Peyer's patch (tissue), 4 donors: ENCODE measurements at regions not wholly inside any gene's neighbourhood (a gene's known extent, or its start where the extent isn't known, plus 50 kb on each side); places are given as distances from the start of the nearest gene placed in this dataset.

Source experiments
- DNase-seq, 3 donors: peaks; one replicate each; pipeline ENCODE4 v3.0.0-alpha.2; 2017 to 2019
- H3K27ac ChIP-seq, 4 donors: fragments of 200-600 bp; sonication (generic); one replicate each; pipeline ENCODE4 v1.5.1; 2016 to 2019
- H3K27me3 ChIP-seq, 2 donors: fragments of 200-600 bp; sonication (generic); one replicate each; pipeline ENCODE4 v1.5.1; 2019
- H3K36me3 ChIP-seq, 3 donors: fragments of 200-600 bp; sonication (generic); one replicate each; pipeline ENCODE4 v1.5.1; 2016 to 2019
- H3K4me1 ChIP-seq, 4 donors: fragments of 200-600 bp; sonication (generic); one replicate each; pipeline ENCODE4 v1.5.1; 2016 to 2019
- H3K4me3 ChIP-seq, 4 donors: fragments of 200-600 bp; sonication (generic); 1 replicate in 3 of 4; 2 replicates in 1 of 4; pipeline ENCODE4 v1.5.1; 2016 to 2019; ENCODE audit warnings: mild to moderate bottlenecking in 1 of 4
- H3K9me3 ChIP-seq, 4 donors: fragments of 200-600 bp; sonication (generic); one replicate each; pipeline ENCODE4 v1.5.1; 2016 to 2019; ENCODE audit warnings: mild to moderate bottlenecking in 1 of 4
- CTCF ChIP-seq, 6 experiments: fragments of 450-650 bp in 4 of 6; fragments of 200-600 bp in 2 of 6; sonication (generic) in 1 of 6; IDR thresholded peaks; one replicate each; pipeline ENCODE4 v1.5.1; 2017 to 2019; ENCODE audit warnings: antibody characterized with exemption in 6 of 6, mild to moderate bottlenecking in 3 of 6, moderate library complexity in 1 of 6
- POLR2A ChIP-seq, 2 donors: fragments of 450-650 bp; IDR thresholded peaks; one replicate each; pipeline ENCODE4 v1.5.1; 2017; ENCODE audit warnings: antibody characterized with exemption in 2 of 2, mild to moderate bottlenecking in 2 of 2, moderate library complexity in 2 of 2

GRCh38 chr12:68454892-68455291 is 122.7 kb upstream of the MDM1 start:
- Histone ChIP-seq H3K9me3 (no peaks in the 10 kb centered on the region), H3K4me1 (peaks cover 0 to 24% (median 10%) of the 10 kb centered on the region in 4 donors), H3K36me3 (no peaks in the 10 kb centered on the region), H3K27me3 (no peaks in the 10 kb centered on the region), H3K27ac (no peak overlapping the region), H3K4me3 (no peak overlapping the region)
- no peak for DNase-seq
- no peak for TF ChIP-seq CTCF (IDR thresholded peaks at IDR 0.05)
- TF ChIP-seq POLR2A (IDR thresholded peaks at IDR 0.05), result no peak

GRCh38 chr12:68455691-68456345 is 123.7 kb upstream of the MDM1 start:
- Histone ChIP-seq H3K4me3 (no peak overlapping the region), H3K27ac (peak overlapping the region in 1 of 4 donors; percentile 22), H3K27me3 (no peaks in the 10 kb centered on the region), H3K4me1 (peaks cover 0 to 20% (median 10%) of the 10 kb centered on the region in 4 donors), H3K9me3 (no peaks in the 10 kb centered on the region), H3K36me3 (no peaks in the 10 kb centered on the region)
- DNase-seq, result no peak
- TF ChIP-seq POLR2A (IDR thresholded peaks at IDR 0.05) (no peak), CTCF (IDR thresholded peaks at IDR 0.05) (no peak)

GRCh38 chr12:68458866-68459265 is 126.7 kb upstream of the MDM1 start:
- no peaks in the 10 kb centered on the region for H3K36me3 ChIP-seq
- H3K4me1 ChIP-seq, result peaks cover 0 to 12% (median 5%) of the 10 kb centered on the region in 4 donors
- H3K27me3 ChIP-seq, result no peaks in the 10 kb centered on the region
- H3K9me3 ChIP-seq, result no peaks in the 10 kb centered on the region
- H3K4me3 ChIP-seq, result no peak overlapping the region
- no peak for DNase-seq
- no peak overlapping the region for H3K27ac ChIP-seq
- TF ChIP-seq CTCF (IDR thresholded peaks at IDR 0.05), result no peak
- no peak for TF ChIP-seq POLR2A (IDR thresholded peaks at IDR 0.05)

- no peak overlapping the region for H3K27ac ChIP-seq
- no peaks in the 10 kb centered on the region for H3K27me3 ChIP-seq
- TF ChIP-seq CTCF (IDR thresholded peaks at IDR 0.05), result no peak
- TF ChIP-seq POLR2A (IDR thresholded peaks at IDR 0.05), result no peak
Observed at GRCh38 chr12:68460236-68460635, 128.1 kb upstream of the MDM1 start.

GRCh38 chr12:68461645-68462044 is 129.5 kb upstream of the MDM1 start:
- Histone ChIP-seq H3K27ac (no peak overlapping the region), H3K27me3 (no peaks in the 10 kb centered on the region), H3K36me3 (no peaks in the 10 kb centered on the region), H3K4me3 (no peak overlapping the region), H3K9me3 (no peaks in the 10 kb centered on the region), H3K4me1 (no peaks in the 10 kb centered on the region)
- no peak for DNase-seq
- TF ChIP-seq CTCF (IDR thresholded peaks at IDR 0.05) (no peak), POLR2A (IDR thresholded peaks at IDR 0.05) (no peak)

More at GRCh38 chr12:68460236-68460635, 128.1 kb upstream of the MDM1 start:
- DNase-seq, result no peak
- Histone ChIP-seq H3K9me3 (no peaks in the 10 kb centered on the region), H3K4me3 (no peak overlapping the region), H3K4me1 (peaks cover 0 to 8% (median 1%) of the 10 kb centered on the region in 4 donors), H3K36me3 (no peaks in the 10 kb centered on the region)
